GM10248 (cell line): ENCODE measurements at regions not wholly inside any gene's neighbourhood (a gene's known extent, or its start where the extent isn't known, plus 50 kb on each side); places are given as distances from the start of the nearest gene placed in this dataset.

ENCODE experiments used
- CTCF ChIA-PET: fragments of 300-600 bp; sonication (Branson Sonifier 250); formaldehyde crosslinking; extraction: SDS; loops from one replicate; lab custom pipeline; 2021; ENCODE audit warnings: antibody characterized with exemption; lab: Yijun Ruan, JAX
- POLR2A ChIA-PET: fragments of 350-650 bp; sonication (Branson Sonifier 250); formaldehyde crosslinking; extraction: SDS; loops from one replicate; lab custom pipeline; 2020; ENCODE audit warnings: antibody characterized with exemption; lab: Yijun Ruan, JAX
- DNase-seq: peaks from one replicate; pipeline ENCODE4 v3.0.0; 2012; ENCODE audit errors: extremely low spot score
- TF ChIP-seq, protein P1 (sequence below): IDR thresholded peaks from 2 replicates; pipeline ENCODE4 v1.5.1; 2012; ENCODE audit warnings: mild to moderate bottlenecking, low read depth; ENCODE audit errors: extremely low read depth, missing control alignments, control extremely low read depth

DNA sequence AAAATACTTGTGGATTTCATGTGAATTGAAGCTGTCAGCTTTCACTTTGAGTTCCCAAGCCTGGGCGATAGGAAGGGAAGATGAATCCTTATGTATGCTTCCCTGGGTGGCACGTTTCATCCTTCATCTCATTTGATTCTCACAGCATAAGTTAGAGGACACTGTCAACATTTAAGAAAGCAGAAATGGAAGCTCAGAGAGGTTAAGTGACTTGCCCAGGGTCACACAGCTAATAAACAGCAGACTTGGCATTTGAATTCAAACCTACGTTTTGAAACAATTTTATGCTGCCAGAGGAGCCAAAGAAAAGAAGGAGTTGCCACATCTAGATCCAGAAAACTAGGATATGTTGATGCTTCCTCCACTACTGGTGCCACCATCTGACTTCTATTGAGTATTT lies 108.3 kb upstream of the GPR139 start:
- TF ChIP-seq, protein P1, sequence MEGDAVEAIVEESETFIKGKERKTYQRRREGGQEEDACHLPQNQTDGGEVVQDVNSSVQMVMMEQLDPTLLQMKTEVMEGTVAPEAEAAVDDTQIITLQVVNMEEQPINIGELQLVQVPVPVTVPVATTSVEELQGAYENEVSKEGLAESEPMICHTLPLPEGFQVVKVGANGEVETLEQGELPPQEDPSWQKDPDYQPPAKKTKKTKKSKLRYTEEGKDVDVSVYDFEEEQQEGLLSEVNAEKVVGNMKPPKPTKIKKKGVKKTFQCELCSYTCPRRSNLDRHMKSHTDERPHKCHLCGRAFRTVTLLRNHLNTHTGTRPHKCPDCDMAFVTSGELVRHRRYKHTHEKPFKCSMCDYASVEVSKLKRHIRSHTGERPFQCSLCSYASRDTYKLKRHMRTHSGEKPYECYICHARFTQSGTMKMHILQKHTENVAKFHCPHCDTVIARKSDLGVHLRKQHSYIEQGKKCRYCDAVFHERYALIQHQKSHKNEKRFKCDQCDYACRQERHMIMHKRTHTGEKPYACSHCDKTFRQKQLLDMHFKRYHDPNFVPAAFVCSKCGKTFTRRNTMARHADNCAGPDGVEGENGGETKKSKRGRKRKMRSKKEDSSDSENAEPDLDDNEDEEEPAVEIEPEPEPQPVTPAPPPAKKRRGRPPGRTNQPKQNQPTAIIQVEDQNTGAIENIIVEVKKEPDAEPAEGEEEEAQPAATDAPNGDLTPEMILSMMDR: no peak
- CTCF ChIA-PET: no interaction called here
- no peak for DNase-seq
- POLR2A ChIA-PET: no interaction called here

- TF ChIP-seq, protein P1: no peak
- ChIA-PET CTCF (no interaction called here), POLR2A (no interaction called here)
- no peak for DNase-seq
Measured at GRCh38 chr16:20181416-20181815, 107.7 kb upstream of the GPR139 start.

DNA sequence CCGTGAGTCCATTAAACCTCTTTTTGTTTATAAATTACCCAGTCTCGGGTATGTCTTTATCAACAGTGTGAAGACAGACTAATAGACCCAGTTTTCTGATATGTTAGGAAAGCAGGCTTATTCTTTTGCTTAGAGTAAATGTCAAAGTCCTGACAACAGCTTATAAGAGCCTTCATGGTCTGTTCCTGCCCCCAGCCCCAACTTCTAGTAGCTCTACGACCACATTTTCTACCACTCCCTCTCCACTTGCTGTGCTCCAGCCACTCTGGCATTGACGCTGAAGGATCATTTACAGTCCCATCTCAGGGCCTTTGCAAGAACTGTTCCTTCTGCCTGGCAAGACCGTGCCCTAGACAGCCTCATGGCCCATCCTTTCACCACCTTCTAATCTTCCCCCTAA lies 104.6 kb upstream of the GPR139 start:
- TF ChIP-seq, protein P1: no peak
- ChIA-PET CTCF (no interaction called here), POLR2A (no interaction called here)
- DNase-seq: no peak

DNA sequence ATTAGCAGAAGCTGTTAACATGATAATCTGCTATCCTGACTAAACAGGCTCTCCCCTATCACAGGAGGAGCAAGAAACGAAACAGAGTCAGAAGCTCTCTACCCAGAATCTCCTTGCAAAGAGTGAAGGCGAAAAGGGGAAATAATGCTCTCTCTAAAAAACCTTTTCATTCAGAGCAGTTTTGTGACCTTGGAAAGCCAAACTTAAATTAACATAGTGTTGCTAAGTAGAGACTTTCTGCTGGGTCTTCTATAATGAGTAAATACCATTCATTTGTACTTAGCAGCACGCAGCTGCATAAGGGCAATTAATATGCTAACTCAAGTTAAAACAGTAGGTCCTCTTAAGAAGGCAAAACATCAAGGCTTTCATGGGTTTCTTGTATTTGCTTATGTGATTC lies 101.7 kb upstream of the GPR139 start:
- no peak for DNase-seq
- CTCF ChIA-PET: interaction anchor here (0.7 kb wide), 1 partner anchor 17 kb away, joined by 3 read pairs; no protein-coding TSS in a partner anchor
- TF ChIP-seq, protein P1: no peak
- POLR2A ChIA-PET: no interaction called here

- POLR2A ChIA-PET: no interaction called here
- TF ChIP-seq, protein P1: no peak
- DNase-seq: no peak
- CTCF ChIA-PET: interaction anchor here (1.6 kb wide), 1 partner anchor 11 kb away, joined by 3 read pairs; no protein-coding TSS in a partner anchor
Measured at GRCh38 chr16:20167323-20167722, 93.6 kb upstream of the GPR139 start.

- POLR2A ChIA-PET: no interaction called here
Measured at GRCh38 chr16:20166531-20167235, 93.0 kb upstream of the GPR139 start.

More at GRCh38 chr16:20166531-20167235, 93.0 kb upstream of the GPR139 start:
- TF ChIP-seq, protein P1: no peak
- DNase-seq: no peak
- CTCF ChIA-PET: interaction anchor here (1.6 kb wide), 1 partner anchor 11 kb away, joined by 3 read pairs; no protein-coding TSS in a partner anchor
